ENCODE measurements at regions not wholly inside any gene's neighbourhood (a gene's known extent, or its start where the extent isn't known, plus 50 kb on each side); places are given as distances from the start of the nearest gene placed in this dataset.
A peak's percentile ranks its signal among the peaks of the same experiment; 100 is the strongest.
"Not testable (repeated sequence)": the region's sequence is repeated elsewhere in the genome, so short reads cannot be mapped to it uniquely, and the experiment has no call there.

DNA sequence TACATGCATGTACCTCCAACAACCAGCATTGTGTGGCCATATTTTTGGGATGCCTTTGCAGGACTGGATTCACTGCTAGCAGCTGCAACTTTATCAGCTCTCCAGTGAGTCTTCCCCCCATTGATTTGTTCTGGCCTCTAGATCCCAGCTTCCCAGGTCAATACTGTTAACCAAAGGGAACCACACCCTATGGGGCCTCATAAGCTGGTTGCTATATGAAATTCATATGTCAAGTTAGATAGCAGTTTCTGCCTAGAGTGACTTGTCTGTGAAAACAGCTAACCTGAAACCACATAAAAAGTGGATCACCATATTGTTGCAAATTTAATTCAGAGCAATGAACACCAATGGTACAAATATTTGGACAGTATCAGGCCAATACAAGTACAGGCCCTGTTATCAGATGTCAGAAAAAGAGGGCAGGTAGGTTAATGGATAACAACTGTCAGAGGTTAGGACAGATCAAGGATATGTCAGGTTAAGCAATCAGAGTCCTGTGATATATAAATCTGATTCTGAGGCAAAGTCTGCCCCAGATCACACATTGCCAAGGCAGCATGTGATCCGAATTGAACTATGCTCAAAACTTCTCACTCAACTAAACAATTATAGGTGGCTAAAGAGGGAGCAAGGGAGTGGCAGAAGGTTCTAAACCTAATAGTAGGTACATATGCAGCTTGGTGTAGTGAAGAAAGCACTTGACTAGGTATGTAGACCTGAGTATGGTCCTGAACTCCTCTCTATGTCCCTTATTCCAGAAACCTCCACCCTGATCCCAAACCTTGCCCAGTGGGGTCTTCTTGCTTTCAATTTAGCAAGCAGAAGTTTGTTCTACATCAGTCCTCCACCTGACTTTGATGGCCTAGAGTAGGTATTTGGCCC, 94.7 kb upstream of the FOXN2 start:
- DNase-seq (ENCODE audit: low read depth, low spot score): no peak

DNA sequence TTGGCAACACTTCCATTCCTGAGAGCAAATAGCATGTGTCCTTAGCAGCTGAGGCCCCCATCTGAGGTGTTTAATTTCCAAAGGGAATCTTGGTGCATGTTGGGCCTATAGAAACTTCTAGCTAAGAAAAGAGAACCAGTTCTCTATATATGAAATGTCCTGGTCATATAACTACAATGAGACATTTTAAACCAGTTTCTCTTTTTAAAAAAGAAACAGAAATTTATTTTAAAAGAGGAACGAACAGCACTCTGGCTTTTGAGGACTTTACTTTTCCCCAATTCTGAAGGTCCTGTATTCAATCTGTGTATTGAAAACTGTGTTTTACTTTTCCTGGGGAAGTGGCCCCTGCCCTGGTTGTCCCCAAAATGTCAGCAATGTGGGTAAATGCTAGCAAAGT, 94.0 kb upstream of the FOXN2 start:
- DNase-seq (ENCODE audit: low read depth, low spot score): no peak

DNA sequence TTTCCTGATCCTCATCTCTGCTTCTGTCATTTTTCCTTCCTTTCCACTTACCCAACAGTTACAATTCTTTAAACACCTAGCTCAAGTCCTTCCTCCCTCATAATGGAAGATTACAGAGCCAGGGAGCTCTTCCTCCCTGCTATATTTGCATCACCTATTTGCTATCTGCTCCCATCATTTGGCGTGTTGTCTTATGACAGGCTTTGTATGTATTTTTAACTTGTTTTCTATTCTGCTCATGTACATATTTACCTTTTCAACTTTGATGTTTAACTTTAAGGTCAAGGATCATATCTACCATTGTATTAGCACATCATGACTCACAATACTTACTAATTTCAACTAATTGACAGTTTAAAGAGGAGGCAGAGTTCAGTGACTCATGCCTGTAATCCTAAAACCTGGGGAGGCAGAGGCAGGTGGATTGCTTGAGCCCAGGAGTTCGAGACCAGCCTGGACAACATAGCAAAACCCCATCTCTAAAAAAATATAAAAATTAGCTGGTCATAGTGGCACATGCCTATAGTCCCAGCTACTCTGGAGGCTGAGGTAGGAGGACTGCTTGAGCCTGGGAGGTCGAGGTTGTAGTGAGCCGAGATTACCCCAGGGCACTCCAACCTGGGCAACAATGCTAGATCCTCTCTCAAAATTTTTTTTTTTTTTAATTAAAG, 92.5 kb upstream of the FOXN2 start:
- no peak for DNase-seq (ENCODE audit: low read depth, low spot score)

DNA sequence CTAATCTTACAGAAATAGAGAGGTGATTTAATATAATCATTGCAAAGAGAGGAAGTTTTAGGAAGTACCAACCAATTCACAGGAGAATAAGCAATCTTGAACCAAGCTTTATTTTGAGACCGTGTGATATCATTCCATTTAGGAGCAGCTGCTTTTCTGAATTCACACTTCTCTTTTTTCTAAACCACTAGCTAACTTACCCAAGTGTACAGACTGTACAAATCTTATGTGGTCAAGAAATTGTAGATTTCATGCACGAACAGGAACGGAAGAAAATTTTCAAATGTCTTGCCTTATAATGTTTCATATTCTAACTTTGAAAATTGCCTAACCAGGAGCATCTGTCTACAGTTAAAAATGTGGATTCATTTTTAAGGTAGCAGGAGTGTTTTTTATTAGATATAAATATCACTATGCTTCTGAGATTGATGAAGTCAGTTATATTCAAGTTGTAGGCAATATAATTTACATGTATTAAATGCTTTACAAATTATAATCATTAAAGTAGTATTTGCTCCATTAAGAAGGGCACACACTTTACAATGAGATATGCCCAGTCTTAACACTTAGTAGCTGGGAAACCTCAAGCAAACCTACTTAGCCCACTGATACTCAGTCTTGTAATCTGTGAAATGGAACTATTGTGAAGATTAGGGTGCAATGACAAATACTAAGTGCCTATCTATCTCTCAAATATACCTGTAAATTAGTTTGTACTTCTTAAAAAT, 86.7 kb upstream of the FOXN2 start:
- DNase-seq (ENCODE audit: low read depth, low spot score): no peak

DNA sequence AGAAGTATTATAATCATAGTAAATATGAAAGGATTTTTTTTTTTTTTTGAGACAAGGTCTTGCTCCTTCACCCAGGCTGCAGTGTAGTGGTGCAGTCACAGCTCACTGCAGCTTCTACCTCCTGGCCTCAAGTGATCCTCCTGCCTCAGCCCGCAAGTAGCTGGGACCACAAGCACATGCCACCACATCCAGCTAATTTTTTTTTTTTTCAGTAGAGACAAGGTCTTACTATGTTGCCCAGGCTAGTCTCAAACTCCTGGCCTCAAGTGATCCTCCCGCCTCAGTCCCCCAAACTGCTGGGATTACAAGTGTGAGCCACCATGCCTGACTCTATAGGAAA, 86.2 kb upstream of the FOXN2 start:
- DNase-seq (ENCODE audit: low read depth, low spot score): no peak

DNA sequence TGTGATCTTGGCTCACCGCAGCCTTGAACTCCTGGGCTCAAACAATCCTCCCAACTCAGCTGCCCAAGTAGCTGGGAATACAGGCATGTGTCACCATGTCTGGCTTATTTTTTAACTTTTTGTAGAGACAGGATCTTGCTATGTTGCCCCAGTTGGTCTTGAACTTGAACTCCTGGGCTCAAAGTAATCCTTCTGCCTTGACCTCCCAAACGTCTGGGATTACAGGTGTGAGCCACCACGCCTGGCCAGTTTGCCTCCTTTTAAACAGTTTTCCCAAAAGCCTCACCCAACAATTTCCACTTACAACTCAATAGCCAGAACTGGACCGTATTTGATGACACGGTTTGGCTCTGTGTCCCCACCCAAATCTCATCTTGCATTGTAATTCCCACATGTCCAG, 85.4 kb upstream of the FOXN2 start:
- no peak for DNase-seq (ENCODE audit: low read depth, low spot score)

DNA sequence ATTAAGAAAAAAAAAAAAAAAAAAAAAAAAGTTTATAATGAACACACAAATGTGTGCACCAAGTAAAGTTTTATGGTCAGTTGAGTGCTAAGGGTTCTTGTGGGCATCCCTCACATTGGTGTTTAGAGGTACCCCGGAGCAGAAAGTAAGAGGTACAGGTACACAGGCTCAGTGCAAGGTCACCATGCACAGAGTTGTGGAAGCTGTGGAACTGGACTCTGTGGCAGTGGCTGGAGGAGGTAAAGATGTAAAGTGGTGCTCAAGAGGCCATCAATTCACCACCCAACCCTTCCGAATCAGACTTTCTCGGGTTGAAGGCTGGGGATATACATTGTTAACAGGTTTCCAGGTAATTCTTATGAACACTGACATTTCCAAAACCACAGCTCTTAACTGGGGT, 83.6 kb upstream of the FOXN2 start:
- no peak for DNase-seq (ENCODE audit: low read depth, low spot score)

DNA sequence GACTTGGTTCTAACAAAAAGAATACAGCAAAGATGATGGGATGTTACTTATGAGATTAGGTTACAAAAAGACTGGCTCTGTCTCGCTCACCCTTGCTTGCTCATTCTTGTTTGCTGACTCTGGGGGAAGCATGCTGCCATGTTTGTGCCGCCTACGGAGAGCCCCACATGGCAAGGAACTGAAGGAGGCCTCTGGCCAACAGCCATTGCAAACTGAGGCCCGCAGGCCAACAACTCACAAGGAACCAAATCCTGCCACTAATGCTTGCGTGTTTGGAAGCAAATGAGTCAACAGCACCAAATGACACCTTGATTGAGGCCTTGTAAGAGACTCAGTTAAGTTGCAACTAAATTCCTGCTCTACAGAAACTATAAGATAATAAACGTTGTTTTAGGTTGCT, 82.1 kb upstream of the FOXN2 start:
- DNase-seq (ENCODE audit: low read depth, low spot score): no peak

DNA sequence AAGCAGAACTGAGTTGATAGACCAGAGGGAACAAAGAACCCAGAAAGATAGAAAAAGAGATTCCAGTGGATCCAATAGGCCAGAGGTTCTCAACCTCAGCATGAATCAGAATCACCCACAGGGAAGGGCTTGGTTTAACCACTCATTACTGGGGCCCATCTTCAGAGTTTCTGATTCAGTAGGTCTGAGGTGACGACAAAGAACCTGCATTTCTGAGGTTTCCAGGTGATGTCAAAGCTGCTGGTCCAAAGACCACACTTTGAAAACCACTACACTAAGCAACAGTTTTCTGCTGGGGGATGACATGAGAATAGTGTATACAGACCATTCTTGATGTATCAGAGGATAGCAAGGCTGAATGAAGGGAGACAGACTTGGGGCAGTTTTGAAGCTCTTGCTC, 81.5 kb upstream of the FOXN2 start:
- DNase-seq (ENCODE audit: low read depth, low spot score): no peak

DNA sequence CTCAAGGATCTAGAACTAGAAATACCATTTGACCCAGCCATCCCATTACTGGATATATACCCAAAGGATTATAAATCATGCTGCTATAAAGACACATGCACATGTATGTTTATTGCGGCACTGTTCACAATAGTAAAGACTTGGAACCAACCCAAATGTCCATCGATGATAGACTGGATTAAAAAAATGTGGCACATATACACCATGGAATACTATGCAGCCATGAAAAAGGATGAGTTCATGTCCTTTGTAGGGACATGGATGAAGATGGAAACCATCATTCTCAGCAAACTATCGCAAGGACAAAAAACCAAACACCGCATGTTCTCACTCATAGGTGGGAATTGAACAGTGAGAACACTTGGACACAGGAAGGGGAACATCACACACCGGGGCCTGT, 80.7 kb upstream of the FOXN2 start:
- not testable (repeated sequence) for DNase-seq (ENCODE audit: low read depth, low spot score)

DNA sequence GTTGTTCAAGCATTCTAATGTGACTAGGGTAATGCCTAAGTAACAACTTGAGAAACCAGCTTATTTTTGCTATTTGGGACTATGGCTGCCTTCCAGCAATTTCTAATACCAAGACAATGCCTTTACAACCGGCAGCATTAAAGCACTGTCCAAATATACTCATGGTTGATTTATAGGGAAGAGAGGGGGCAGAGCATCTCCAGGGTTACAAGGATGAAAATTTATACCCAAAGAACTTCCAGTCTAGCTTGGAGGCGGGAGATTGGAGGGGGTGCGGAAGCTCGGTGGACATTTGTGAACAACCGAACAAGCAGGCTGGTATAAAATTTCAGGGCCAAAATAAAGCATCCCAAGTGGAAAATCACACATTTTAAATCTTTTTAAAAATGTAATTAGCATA, 79.4 kb upstream of the FOXN2 start:
- no peak for DNase-seq (ENCODE audit: low read depth, low spot score)

DNA sequence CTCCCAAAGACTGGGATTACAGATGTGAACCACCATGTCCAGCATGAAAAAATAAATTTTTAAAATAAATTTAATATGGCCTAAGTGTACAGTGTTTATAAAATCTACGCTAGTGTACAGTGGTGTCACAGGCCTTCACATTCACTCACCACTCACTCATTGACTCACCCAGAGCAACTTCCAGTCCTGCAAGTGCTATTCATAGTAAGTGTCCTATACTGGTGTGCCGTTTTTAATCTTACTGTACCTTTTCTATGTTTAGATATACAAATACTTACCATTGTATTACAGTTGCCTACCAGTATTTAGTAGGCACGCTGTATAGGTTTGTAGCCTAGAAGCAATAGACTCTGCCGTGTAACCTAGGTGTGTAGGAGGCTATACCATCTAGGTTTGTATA, 76.1 kb upstream of the FOXN2 start:
- DNase-seq (ENCODE audit: low read depth, low spot score): no peak

DNA sequence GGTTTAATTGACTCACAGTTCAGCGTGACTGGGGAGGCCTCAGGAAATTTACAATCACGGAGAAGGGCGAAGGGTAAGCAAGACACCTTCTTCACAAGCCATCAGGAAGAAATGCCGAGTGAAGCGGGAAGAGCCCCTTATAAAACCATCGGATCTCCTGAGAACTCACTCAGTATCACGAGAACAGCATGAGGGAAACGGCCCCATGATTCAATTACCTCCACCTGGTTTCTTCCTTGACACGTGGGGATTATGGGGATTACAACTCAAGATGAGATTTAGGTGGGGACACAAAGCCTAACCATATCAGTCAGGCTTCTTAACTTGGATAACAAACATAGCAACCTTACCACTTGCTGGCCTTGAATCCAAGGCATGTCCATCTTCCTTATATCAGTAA, 73.6 kb upstream of the FOXN2 start:
- DNase-seq (ENCODE audit: low read depth, low spot score): no peak

DNA sequence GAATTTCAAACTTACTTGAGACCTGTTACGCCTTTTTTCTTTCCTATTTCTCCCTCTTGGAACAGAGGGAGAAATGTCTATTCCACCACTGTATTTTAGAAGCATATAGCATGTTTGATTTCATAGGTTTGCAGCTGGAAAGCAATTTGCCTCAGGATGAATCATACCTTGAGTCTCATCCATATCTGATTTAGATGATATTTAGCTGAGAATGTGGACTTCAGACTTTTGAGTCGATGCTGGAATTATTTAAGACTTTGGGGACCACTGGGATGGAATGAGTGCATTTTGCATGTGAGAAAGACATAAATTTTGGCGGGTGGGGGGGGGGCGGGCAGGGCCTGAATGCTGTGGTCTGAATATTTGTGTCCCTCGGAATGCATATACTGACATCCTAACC, 67.3 kb upstream of the FOXN2 start:
- DNase-seq (ENCODE audit: low read depth, low spot score): no peak

DNA sequence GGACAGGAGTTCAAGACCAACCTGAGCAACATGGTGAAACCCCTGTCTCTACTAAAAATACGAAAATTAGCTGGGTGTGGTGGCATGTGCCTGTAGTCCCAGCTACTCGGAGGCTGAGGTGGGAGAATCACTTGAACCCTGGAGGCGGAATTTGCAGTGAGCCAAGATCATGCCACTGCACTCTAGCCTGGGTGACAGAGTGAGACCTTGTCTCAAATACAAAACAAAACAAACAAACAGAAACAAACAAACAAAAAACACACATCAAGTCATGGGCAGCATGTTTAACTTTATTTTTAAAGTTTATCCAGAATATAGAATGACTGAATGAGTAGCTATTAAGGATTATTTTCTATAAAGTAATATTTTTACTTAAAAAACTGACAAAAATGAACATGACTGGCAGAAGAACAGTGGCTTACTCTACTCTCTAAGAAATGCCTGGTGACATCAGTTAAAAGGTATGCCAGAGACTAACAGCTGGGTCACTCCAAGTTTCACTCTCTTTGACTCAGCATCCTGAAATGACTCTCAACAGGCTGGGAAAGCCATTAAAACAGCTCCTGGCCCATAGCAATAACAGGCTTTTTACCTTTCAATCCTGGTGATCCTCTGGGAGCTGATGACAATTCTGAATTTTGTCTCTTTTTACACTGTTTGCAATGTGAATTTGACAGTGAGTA, 66.1 kb upstream of the FOXN2 start:
- DNase-seq (ENCODE audit: low read depth, low spot score): peak; percentile 33

DNA sequence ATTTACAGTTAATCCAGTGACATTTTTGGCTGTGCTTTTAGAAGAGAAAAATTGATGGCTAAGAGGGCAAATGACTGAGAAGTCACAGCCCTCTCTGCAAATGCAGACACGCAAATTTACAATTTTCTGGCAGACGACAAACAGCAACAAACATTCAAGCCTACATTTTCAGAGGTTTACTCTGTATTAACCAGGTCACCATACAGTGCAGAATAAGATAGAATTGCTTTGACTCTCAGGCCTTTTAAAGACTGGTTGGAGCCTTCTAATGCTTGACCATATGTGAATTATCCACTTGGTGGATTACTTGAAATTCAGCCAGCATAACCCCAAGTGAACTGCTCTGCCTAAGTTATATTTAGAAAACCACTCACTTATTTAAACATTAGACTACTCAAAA, 65.5 kb upstream of the FOXN2 start:
- no peak for DNase-seq (ENCODE audit: low read depth, low spot score)

DNA sequence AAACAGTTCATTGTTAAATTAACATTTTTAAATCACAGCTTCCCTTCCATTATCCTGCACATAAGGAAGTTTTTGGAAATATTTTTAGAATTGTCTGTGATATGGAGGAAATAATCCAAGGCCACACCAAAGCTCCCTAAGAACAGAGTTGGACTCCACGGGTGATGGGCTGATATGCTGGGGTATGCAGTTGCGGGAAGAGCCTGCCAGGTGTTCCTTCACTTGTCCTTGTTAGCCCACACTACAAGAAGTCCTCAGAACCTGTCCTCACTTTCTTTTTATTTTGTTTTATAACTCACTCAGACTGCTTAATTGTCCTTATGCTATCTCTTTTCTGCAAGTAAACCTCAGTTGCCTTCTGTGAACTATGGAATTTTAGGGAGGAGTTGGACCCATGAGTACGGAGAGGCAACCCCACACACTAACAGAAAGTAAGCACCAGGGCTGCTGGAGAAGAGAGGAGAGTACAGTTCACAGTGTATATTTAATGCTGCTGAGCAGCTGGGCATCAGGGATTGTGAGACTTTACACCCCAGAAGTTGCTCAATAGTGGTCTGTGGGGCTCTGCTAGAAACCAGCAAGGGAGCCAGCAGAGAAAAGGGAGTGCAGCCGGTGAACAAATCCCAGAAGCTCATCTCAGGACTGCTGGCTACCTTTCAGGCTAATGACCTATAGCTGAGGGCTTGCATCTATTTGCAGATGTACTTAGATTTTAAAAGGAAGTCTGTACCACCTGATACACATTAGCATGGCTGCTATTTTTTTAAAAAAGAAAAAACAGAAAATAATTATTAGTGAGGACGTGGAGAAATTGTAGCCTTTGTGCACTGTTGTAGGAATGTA, 64.6 kb upstream of the FOXN2 start:
- no peak for DNase-seq (ENCODE audit: low read depth, low spot score)

DNA sequence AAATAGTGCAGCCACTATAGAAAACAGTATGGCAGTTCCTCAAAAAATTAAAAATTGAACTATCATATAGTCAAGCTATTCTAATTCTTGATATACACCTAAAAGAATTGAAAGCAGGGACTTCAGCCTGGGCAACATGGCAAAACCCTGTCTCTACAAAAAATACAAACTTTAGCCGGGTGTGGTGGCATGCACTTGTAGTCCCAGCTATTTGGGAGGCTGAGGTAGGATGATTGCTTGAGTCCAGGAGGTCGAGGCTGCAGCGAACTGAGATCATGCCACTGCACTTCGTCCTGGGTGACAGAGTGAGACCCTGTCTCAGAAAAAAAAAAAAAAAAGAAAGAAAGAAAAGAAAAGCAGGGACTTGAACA, 64.0 kb upstream of the FOXN2 start:
- DNase-seq (ENCODE audit: low read depth, low spot score): no peak

DNA sequence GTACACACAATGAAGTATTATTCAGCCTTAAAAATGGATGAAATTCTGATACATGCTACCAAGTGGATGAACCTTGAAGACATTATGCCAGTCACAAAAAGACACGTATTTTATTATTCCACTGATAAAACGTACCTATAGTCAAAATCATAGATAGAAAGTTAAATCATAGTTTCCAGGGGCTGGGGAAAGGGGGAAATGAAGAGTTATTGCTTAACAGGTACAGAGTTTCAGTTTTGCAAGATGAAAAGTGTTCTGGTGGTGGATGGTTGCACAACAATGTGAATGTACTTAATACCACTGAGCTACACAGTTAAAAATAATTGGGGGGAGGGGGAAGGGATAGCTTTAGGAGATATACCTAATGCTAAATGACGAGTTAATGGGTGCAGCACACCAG, 63.5 kb upstream of the FOXN2 start:
- DNase-seq (ENCODE audit: low read depth, low spot score): no peak

DNA sequence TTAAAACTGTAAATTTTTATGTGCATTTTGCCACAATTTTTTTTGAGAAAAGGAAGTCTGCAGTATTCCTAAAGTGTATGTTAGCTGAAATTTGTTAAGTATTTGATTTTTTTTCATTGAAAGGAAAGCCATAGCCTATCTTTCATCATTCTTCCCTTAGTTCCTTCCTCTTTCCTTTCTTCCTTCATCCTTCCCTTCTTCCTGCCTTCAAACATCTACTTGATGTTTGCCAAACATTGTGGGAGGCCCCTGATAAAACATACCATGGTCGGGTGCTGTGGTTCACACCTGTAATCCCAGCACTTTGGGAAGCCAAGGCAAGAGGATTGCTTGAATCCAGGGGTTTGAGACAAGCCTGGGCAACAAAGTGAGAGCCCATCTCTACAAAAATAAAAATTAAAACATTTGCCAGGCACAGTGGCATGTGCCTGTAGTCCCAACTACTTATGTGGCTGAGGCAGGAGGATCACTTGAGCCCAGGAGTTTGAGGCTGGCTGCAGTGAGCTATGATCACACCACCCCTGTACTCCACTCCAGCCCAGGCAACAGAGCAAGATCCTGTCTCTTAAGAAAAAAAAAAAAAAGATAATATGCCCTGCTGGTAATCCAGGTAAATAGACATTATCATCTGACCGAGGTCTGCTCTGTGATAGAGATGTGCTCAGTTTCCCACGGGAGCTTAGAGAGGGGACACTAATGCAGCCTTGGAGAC, 62.9 kb upstream of the FOXN2 start:
- DNase-seq (ENCODE audit: low read depth, low spot score): no peak

DNA sequence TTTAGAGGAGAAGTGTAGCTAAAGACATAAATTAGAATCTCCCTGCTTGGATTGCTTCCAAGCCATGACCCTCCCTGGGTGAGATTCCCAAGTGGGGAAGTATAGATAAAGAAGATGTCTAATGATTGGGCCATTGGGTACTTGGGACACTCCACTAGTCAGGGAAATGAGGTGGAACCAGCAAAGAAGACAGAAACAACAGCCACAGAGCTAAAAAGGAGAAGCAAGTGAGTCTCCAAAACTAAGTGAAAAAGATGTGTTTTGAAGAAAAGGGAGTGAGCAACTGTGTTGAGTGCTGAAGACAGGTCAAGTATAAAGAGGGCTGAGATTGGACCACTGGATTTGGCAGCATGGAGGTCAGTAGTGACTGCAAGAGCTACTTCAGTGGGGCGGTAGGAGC, 61.2 kb upstream of the FOXN2 start:
- DNase-seq (ENCODE audit: low read depth, low spot score): no peak

Data from iPS DF 19.7 (cell line).